C4-2B (cell line): ENCODE measurements at regions not wholly inside any gene's neighbourhood (a gene's known extent, or its start where the extent isn't known, plus 50 kb on each side); places are given as distances from the start of the nearest gene placed in this dataset.

Experiments
- CTCF ChIP-seq: fragments of 450-650 bp; conservative IDR thresholded peaks from 2 replicates; pipeline ENCODE4 v1.5.1; 2017; ENCODE audit warnings: mild to moderate bottlenecking
- ZFX ChIP-seq: fragments of 450-650 bp; IDR thresholded peaks from 2 replicates; pipeline ENCODE4 v1.6.1; 2017

- no peak for TF ChIP-seq ZFX
- no peak for TF ChIP-seq CTCF
These were observed 288.9 kb downstream of the LRRIQ3 start for GRCh38 chr1:73909043-73909562.
